B cell (primary cell): ENCODE measurements at regions not wholly inside any gene's neighbourhood (a gene's known extent, or its start where the extent isn't known, plus 50 kb on each side); places are given as distances from the start of the nearest gene placed in this dataset.

Source experiments
- EZH2 ChIP-seq: IDR thresholded peaks from 2 replicates; pipeline ENCODE4 v1.6.1; 2012; ENCODE audit warnings: borderline replicate concordance, low read depth, mild to moderate bottlenecking, moderate library complexity, low read length; ENCODE audit not compliant: insufficient read depth, poor library complexity, severe bottlenecking
- TF ChIP-seq, protein P1 (sequence below): fragments of 200-600 bp; IDR thresholded peaks from one replicate; pipeline ENCODE4 v1.8.0; 2022; ENCODE audit warnings: antibody characterized with exemption, mild to moderate bottlenecking

DNA sequence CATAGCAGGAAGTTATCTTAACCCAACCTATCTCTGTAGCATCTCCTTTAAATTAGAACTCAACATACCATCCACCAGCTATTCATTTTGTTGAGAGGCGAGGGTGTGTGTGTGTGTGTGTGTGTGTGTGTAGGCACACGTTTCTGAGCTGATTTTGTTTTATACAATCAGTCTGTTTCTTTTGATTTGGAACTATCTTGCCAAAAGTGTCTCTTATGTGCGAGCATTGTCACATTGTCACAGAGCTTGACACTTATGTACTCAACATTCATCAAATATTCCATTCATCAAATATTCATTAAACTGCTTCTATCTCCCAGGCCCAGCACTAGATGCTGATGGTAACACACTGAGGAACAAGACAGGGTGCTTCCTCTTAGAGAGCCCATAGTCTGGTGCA is 180.4 kb downstream of the HAPSTR1 start:
- TF ChIP-seq, protein P1, sequence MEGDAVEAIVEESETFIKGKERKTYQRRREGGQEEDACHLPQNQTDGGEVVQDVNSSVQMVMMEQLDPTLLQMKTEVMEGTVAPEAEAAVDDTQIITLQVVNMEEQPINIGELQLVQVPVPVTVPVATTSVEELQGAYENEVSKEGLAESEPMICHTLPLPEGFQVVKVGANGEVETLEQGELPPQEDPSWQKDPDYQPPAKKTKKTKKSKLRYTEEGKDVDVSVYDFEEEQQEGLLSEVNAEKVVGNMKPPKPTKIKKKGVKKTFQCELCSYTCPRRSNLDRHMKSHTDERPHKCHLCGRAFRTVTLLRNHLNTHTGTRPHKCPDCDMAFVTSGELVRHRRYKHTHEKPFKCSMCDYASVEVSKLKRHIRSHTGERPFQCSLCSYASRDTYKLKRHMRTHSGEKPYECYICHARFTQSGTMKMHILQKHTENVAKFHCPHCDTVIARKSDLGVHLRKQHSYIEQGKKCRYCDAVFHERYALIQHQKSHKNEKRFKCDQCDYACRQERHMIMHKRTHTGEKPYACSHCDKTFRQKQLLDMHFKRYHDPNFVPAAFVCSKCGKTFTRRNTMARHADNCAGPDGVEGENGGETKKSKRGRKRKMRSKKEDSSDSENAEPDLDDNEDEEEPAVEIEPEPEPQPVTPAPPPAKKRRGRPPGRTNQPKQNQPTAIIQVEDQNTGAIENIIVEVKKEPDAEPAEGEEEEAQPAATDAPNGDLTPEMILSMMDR: no peak
- no peak for TF ChIP-seq EZH2
